ENCODE measurements at regions not wholly inside any gene's neighbourhood (a gene's known extent, or its start where the extent isn't known, plus 50 kb on each side); places are given as distances from the start of the nearest gene placed in this dataset.

- Histone ChIP-seq H2AFZ (ENCODE audit: control insufficient read depth, low read depth, low read length) (no peak overlapping the region), H3K9me3 (replicated peaks; ENCODE audit: control insufficient read depth, insufficient read depth, low read length) (no peaks in the 10 kb centered on the region; the same call in 2 of the 3 replicates), H3K4me3 (no peak overlapping the region), H4K20me1 (ENCODE audit: control insufficient read depth, insufficient read depth) (no peaks in the 10 kb centered on the region), H3K9ac (ENCODE audit: control insufficient read depth, insufficient read depth, low read length) (no peak overlapping the region), H3K27me3 (replicated peaks in 1 of 2; ENCODE audit: control insufficient read depth in 2 of 2, insufficient read depth in 2 of 2, low read length in 1 of 2) (no peaks in the 10 kb centered on the region), H3K27ac (ENCODE audit: control insufficient read depth, insufficient read depth) (no peak overlapping the region), H3K4me1 (ENCODE audit: control insufficient read depth, insufficient read depth, low read length) (no peaks in the 10 kb centered on the region), H3K36me3 (ENCODE audit: control insufficient read depth in 2 of 2, insufficient read depth in 2 of 2, low read length in 1 of 2) (no peaks in the 10 kb centered on the region), H3K4me2 (ENCODE audit: control insufficient read depth, insufficient read depth) (no peak overlapping the region), H3K79me2 (ENCODE audit: control insufficient read depth, insufficient read depth, low read length) (no peaks in the 10 kb centered on the region)
- in situ Hi-C loops (cut with MboI): loop anchor here (5.0 to 25.0 kb wide), 2 partner anchors 51 to 159 kb away; no protein-coding TSS in a partner anchor
- DNase-seq (ENCODE audit: low read depth, low spot score) (no peak), FAIRE-seq (no peak), ATAC-seq (no peak)
- WGBS (ENCODE audit: insufficient coverage, insufficient replicate concordance, low lambda C conversion rate, missing lambda C conversion rate): 36% methylated on average over 7 of the region's 7 CpGs
- ChIA-PET RAD21 (ENCODE audit: unreplicated experiment) (no interaction called here), SMC1A (ENCODE audit: uncharacterized antibody, unreplicated experiment) (no interaction called here), CTCF (no interaction called here), POLR2A (no interaction called here)
- no TSS peak for BruUV-seq (replicated peaks)
- intact Hi-C loops (cut with micrococcal nuclease; ENCODE audit: unreplicated experiment): no loop called here
- no peak for TF ChIP-seq HDAC2 (IDR thresholded peaks at IDR 0.05)
- no peak for TF ChIP-seq ZBTB40 (IDR thresholded peaks at IDR 0.05; ENCODE audit: borderline replicate concordance)
- TF ChIP-seq TBL1XR1 (IDR thresholded peaks at IDR 0.05; ENCODE audit: low read depth, low read length): no peak
- no peak for TF ChIP-seq POU2F2 (IDR thresholded peaks at IDR 0.05; ENCODE audit: borderline replicate concordance, low read depth, low read length)
- TF ChIP-seq KAT2A (conservative IDR thresholded peaks at IDR 0.05; ENCODE audit: control insufficient read depth, low read depth, low read length): no peak
- no peak for TF ChIP-seq GABPA (IDR thresholded peaks at IDR 0.05; ENCODE audit: low read depth)
- TF ChIP-seq CTCF (IDR thresholded peaks at IDR 0.05 in 2 of 3, conservative IDR thresholded peaks at IDR 0.05 in 1 of 3; ENCODE audit: control insufficient read depth in 2 of 3, extremely low read depth in 1 of 3, insufficient read depth in 1 of 3, low read depth in 3 of 3, low read length in 3 of 3): no peak
- TF ChIP-seq ESRRA (IDR thresholded peaks at IDR 0.05; ENCODE audit: low read length): no peak
- no peak for TF ChIP-seq IRF4 (IDR thresholded peaks at IDR 0.05; ENCODE audit: low read depth, low read length)
- no peak for TF ChIP-seq SREBF1 (IDR thresholded peaks at IDR 0.05; ENCODE audit: low read length)
- TF ChIP-seq E4F1 (IDR thresholded peaks at IDR 0.05; ENCODE audit: borderline replicate concordance, partially characterized antibody): no peak
- no peak for TF ChIP-seq RAD21 (IDR thresholded peaks at IDR 0.05; ENCODE audit: insufficient read depth, low read depth, low read length)
- no peak for TF ChIP-seq HCFC1 (IDR thresholded peaks at IDR 0.05; ENCODE audit: low read length)
- TF ChIP-seq REST (IDR thresholded peaks at IDR 0.05; ENCODE audit: low read depth, low read length): no peak
Measured at GRCh38 chr17:11170881-11171280, 70.1 kb upstream of the SHISA6 start.
